ENCODE measurements at regions not wholly inside any gene's neighbourhood (a gene's known extent, or its start where the extent isn't known, plus 50 kb on each side); places are given as distances from the start of the nearest gene placed in this dataset.

GRCh38 chr5:66498791-66499207, 97.4 kb upstream of the MAST4 start:
- TF ChIP-seq, protein P1, sequence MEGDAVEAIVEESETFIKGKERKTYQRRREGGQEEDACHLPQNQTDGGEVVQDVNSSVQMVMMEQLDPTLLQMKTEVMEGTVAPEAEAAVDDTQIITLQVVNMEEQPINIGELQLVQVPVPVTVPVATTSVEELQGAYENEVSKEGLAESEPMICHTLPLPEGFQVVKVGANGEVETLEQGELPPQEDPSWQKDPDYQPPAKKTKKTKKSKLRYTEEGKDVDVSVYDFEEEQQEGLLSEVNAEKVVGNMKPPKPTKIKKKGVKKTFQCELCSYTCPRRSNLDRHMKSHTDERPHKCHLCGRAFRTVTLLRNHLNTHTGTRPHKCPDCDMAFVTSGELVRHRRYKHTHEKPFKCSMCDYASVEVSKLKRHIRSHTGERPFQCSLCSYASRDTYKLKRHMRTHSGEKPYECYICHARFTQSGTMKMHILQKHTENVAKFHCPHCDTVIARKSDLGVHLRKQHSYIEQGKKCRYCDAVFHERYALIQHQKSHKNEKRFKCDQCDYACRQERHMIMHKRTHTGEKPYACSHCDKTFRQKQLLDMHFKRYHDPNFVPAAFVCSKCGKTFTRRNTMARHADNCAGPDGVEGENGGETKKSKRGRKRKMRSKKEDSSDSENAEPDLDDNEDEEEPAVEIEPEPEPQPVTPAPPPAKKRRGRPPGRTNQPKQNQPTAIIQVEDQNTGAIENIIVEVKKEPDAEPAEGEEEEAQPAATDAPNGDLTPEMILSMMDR (IDR thresholded peaks at IDR 0.05), result no peak
- no peak for TF ChIP-seq POLR2A (IDR thresholded peaks at IDR 0.05)

Measured in suprapubic skin (tissue), 3 donors.